22Rv1 (cell line): ENCODE measurements at regions not wholly inside any gene's neighbourhood (a gene's known extent, or its start where the extent isn't known, plus 50 kb on each side); places are given as distances from the start of the nearest gene placed in this dataset.
"Not testable (repeated sequence)": the region's sequence is repeated elsewhere in the genome, so short reads cannot be mapped to it uniquely, and the experiment has no call there.

Experiments used
- H3K27ac ChIP-seq: fragments of 450-650 bp; 2 replicates; pipeline ENCODE4 v1.5.1; 2017
- CTCF ChIP-seq: fragments of 450-650 bp; IDR thresholded peaks from 2 replicates; pipeline ENCODE4 v1.5.1; 2017; ENCODE audit warnings: mild to moderate bottlenecking
- ZFX ChIP-seq: fragments of 450-650 bp; IDR thresholded peaks from 2 replicates; pipeline ENCODE4 v1.6.1; 2017; ENCODE audit warnings: antibody characterized with exemption, borderline replicate concordance

GRCh38 chrX:129092242-129092641, 431.0 kb downstream of the SMARCA1 start:
- no peak overlapping the region for H3K27ac ChIP-seq
- TF ChIP-seq ZFX (no peak), CTCF (no peak)

- TF ChIP-seq CTCF (no peak), ZFX (no peak)
- H3K27ac ChIP-seq, result no peak overlapping the region
Observed at GRCh38 chrX:129091097-129091496, 432.2 kb downstream of the SMARCA1 start.

GRCh38 chrX:129086802-129087201, 436.5 kb downstream of the SMARCA1 start:
- TF ChIP-seq CTCF, result no peak
- no peak for TF ChIP-seq ZFX
- no peak overlapping the region for H3K27ac ChIP-seq

- not testable (repeated sequence) for H3K27ac ChIP-seq
Observed at GRCh38 chrX:129084291-129084690, 439.0 kb downstream of the SMARCA1 start.

- H3K27ac ChIP-seq, result no peak overlapping the region
- TF ChIP-seq ZFX (no peak), CTCF (no peak)
Observed at GRCh38 chrX:129077424-129078170, 445.7 kb downstream of the SMARCA1 start.

- no peak for TF ChIP-seq ZFX
- no peak for TF ChIP-seq CTCF
- H3K27ac ChIP-seq, result no peak overlapping the region
Observed at GRCh38 chrX:129071390-129071789, 451.9 kb downstream of the SMARCA1 start.

GRCh38 chrX:129065895-129066294, 457.4 kb downstream of the SMARCA1 start:
- H3K27ac ChIP-seq, result no peak overlapping the region
- no peak for TF ChIP-seq CTCF
- TF ChIP-seq ZFX, result no peak

- H3K27ac ChIP-seq, result no peak overlapping the region
- TF ChIP-seq CTCF, result no peak
- no peak for TF ChIP-seq ZFX
Observed at GRCh38 chrX:129058405-129058804, 464.9 kb downstream of the SMARCA1 start.
